Pons (tissue), 1 donor: ENCODE measurements at regions not wholly inside any gene's neighbourhood (a gene's known extent, or its start where the extent isn't known, plus 50 kb on each side); places are given as distances from the start of the nearest gene placed in this dataset.
A peak's percentile ranks its signal among the peaks of the same experiment; 100 is the strongest.
"Not testable (repeated sequence)": the region's sequence is repeated elsewhere in the genome, so short reads cannot be mapped to it uniquely, and the experiment has no call there.

Experiments used
- DNase-seq: peaks from one replicate; pipeline ENCODE4 v3.0.0-alpha.2; 2016; ENCODE audit warnings: low spot score

GRCh38 chr2:131828164-131828561, 300.5 kb downstream of the CCDC74A start:
- no peak for DNase-seq

- not testable (repeated sequence) for DNase-seq
Measured at GRCh38 chr2:131828633-131829455, 301.2 kb downstream of the CCDC74A start.

GRCh38 chr2:131829456-131830241, 302.0 kb downstream of the CCDC74A start:
- DNase-seq = not testable (repeated sequence)

- not testable (repeated sequence) for DNase-seq
Measured at GRCh38 chr2:131830242-131830945, 302.7 kb downstream of the CCDC74A start.

- DNase-seq = not testable (repeated sequence)
Measured at GRCh38 chr2:131830946-131831310, 303.2 kb downstream of the CCDC74A start.

- DNase-seq = not testable (repeated sequence)
Measured at GRCh38 chr2:131831450-131832208, 303.9 kb downstream of the CCDC74A start.

- not testable (repeated sequence) for DNase-seq
Measured at GRCh38 chr2:131832209-131832780, 304.6 kb downstream of the CCDC74A start.

- DNase-seq = not testable (repeated sequence)
Measured at GRCh38 chr2:131832917-131833316, 305.2 kb downstream of the CCDC74A start.

- not testable (repeated sequence) for DNase-seq
Measured at GRCh38 chr2:131833367-131834202, 305.9 kb downstream of the CCDC74A start.

- DNase-seq = not testable (repeated sequence)
Measured at GRCh38 chr2:131834203-131835020, 306.7 kb downstream of the CCDC74A start.

GRCh38 chr2:131835022-131835421, 307.3 kb downstream of the CCDC74A start:
- not testable (repeated sequence) for DNase-seq

- no peak for DNase-seq
Measured at GRCh38 chr2:131835621-131836091, 308.0 kb downstream of the CCDC74A start.

- not testable (repeated sequence) for DNase-seq
Measured at GRCh38 chr2:131836116-131836515, 308.4 kb downstream of the CCDC74A start.

- DNase-seq = not testable (repeated sequence)
Measured at GRCh38 chr2:131844044-131844443, 316.4 kb downstream of the CCDC74A start.

GRCh38 chr2:131856202-131856601, 305.6 kb downstream of the ANKRD30BL start:
- DNase-seq = not testable (repeated sequence)

- peak; percentile 3 for DNase-seq
Measured at GRCh38 chr2:131858197-131858596, 303.6 kb downstream of the ANKRD30BL start.
